GM23338 (cell line): ENCODE measurements at regions not wholly inside any gene's neighbourhood (a gene's known extent, or its start where the extent isn't known, plus 50 kb on each side); places are given as distances from the start of the nearest gene placed in this dataset. TPM values are rescaled to one million over a fixed set of nuclear protein-coding genes. Genes with fewer than 3 reads are reported as not detected.
"Not testable (repeated sequence)": the region's sequence is repeated elsewhere in the genome, so short reads cannot be mapped to it uniquely, and the experiment has no call there.

ENCODE experiments used
- ATAC-seq: fragments of 200-7000 bp; cut with Tn5 transposase; 3 replicates; pipeline ENCODE4 v1.9.1; 2020
- DNase-seq: peaks from one replicate; pipeline ENCODE4 v3.0.0-alpha.2; 2015; ENCODE audit warnings: low spot score
- H2AFZ ChIP-seq: fragments of 200-600 bp; sonication (generic); 2 replicates; pipeline ENCODE4 v1.8.0; 2016; ENCODE audit warnings: antibody characterized with exemption, mild to moderate bottlenecking, moderate library complexity
- H3F3A ChIP-seq: fragments of 200-600 bp; sonication (generic); replicated peaks from 2 replicates; pipeline ENCODE4 v1.8.0; 2017; ENCODE audit warnings: antibody characterized with exemption, mixed run types, low read depth
- H3K27ac ChIP-seq: fragments of 200-600 bp; sonication (generic); 2 replicates; pipeline ENCODE4 v1.6.1; 2016; ENCODE audit warnings: low read depth
- H3K27me3 ChIP-seq: fragments of 200-600 bp; sonication (generic); 2 replicates; pipeline ENCODE4 v1.8.0; 2016; ENCODE audit warnings: mild to moderate bottlenecking, mixed run types, moderate library complexity; ENCODE audit not compliant: insufficient read depth
- H3K36me3 ChIP-seq: fragments of 200-600 bp; sonication (generic); 2 replicates; pipeline ENCODE4 v1.8.0; 2016; ENCODE audit warnings: mild to moderate bottlenecking; ENCODE audit not compliant: insufficient read depth
- H3K4me1 ChIP-seq: fragments of 200-600 bp; sonication (generic); 2 replicates; pipeline ENCODE4 v1.8.0; 2016; ENCODE audit warnings: mild to moderate bottlenecking, moderate library complexity; ENCODE audit not compliant: insufficient read depth
- H3K4me2 ChIP-seq: fragments of 200-600 bp; sonication (generic); 2 replicates; pipeline ENCODE4 v1.7.1; 2017; ENCODE audit warnings: mixed run types
- H3K4me3 ChIP-seq: fragments of 200-600 bp; sonication (generic); 2 replicates; pipeline ENCODE4 v1.6.1; 2016; ENCODE audit warnings: mixed run types
- H3K79me2 ChIP-seq: fragments of 200-600 bp; sonication (generic); replicated peaks from 2 replicates; pipeline ENCODE4 v1.8.0; 2017; ENCODE audit warnings: mild to moderate bottlenecking; ENCODE audit not compliant: insufficient read depth
- H3K9me2 ChIP-seq: fragments of 200-600 bp; sonication (generic); 2 replicates; pipeline ENCODE4 v1.8.0; 2017; ENCODE audit not compliant: insufficient read depth
- H4K20me1 ChIP-seq: fragments of 200-600 bp; sonication (generic); replicated peaks from 2 replicates; pipeline ENCODE4 v1.8.0; 2017; ENCODE audit warnings: mild to moderate bottlenecking; ENCODE audit not compliant: insufficient read depth
- H3K27ac Mint-ChIP-seq: 2 replicates; pipeline ENCODE4 v1.8.0; 2020; ENCODE audit warnings: inconsistent platforms, mild to moderate bottlenecking, moderate library complexity, mixed read lengths
- H3K27me3 Mint-ChIP-seq: 3 replicates; pipeline ENCODE4 v1.8.0; 2022; ENCODE audit warnings: low read depth, mild to moderate bottlenecking, moderate library complexity, mixed read lengths, inconsistent platforms; ENCODE audit not compliant: insufficient read depth, poor library complexity
- H3K36me3 Mint-ChIP-seq: 3 replicates; pipeline ENCODE4 v1.8.0; 2021; ENCODE audit warnings: low read depth, mild to moderate bottlenecking, inconsistent platforms, moderate library complexity, mixed read lengths
- H3K4me1 Mint-ChIP-seq: 3 replicates; pipeline ENCODE4 v1.8.0; 2020; ENCODE audit warnings: mild to moderate bottlenecking, inconsistent platforms, mixed read lengths
- H3K4me3 Mint-ChIP-seq: 3 replicates; pipeline ENCODE4 v1.8.0; 2021; ENCODE audit warnings: moderate library complexity, mild to moderate bottlenecking, inconsistent platforms, mixed read lengths
- H3K9me3 Mint-ChIP-seq: 3 replicates; pipeline ENCODE4 v1.8.0; 2020; ENCODE audit warnings: moderate library complexity, mild to moderate bottlenecking, inconsistent platforms, mixed read lengths
- small RNA-seq: library from RNA; depleted of rRNA; stranded (forward); fragments of <200 nt; gene quantifications from one replicate; pipeline ENCODE3, GENCODE V24; 2014; ENCODE audit warnings: low replicate concordance

DNA sequence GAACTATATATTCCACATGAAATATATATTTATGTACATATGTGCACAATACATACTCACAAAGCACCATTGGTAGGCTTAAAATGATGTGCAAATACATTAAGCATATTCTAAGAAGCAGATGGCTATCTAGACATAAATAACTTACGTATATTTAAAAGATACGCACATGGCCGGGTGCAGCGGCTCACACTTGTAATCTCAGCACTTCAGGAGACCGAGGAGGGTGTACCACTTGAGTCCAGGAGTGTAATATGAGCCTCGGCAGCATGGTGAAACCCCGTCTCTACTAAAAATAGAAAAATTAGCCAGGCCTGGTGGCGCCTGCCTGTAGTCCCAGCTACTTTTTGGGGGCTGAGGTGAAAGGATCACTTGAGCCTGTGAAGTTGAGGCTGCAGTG lies 189.9 kb downstream of the ANKRD36 start:
- H4K20me1 ChIP-seq, H3K27ac ChIP-seq, DNase-seq, H3K9me3 Mint-ChIP-seq, H2AFZ ChIP-seq, H3K9me2 ChIP-seq, H3K27me3 Mint-ChIP-seq, H3K36me3 ChIP-seq, H3K4me1 ChIP-seq, H3K27me3 ChIP-seq, H3K27ac Mint-ChIP-seq, H3K79me2 ChIP-seq, H3F3A ChIP-seq, H3K4me2 ChIP-seq, H3K36me3 Mint-ChIP-seq, H3K4me3 Mint-ChIP-seq, ATAC-seq, H3K4me3 ChIP-seq, H3K4me1 Mint-ChIP-seq: not testable (repeated sequence)

DNA sequence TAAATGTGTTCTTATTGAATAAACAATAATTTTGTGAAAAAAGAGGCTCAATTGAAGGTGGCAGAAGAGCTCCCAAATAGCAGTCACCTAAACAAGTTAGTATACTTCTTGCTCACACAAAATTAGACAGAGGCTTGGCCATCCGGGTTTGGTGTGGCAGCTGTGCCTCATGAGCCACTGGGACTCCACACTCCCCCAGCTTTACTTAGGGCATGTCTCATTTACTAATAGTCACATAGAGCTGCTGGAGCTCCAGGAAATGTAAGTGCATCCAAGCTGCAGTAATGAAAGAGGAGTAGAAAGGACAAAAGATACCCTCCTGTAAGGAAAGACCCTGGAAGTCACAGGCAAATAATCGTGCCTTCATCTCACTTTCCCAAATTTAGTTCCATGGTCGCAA lies 188.8 kb downstream of the ANKRD36 start:
- H3K36me3 Mint-ChIP-seq, H3K9me3 Mint-ChIP-seq, H3K27me3 Mint-ChIP-seq, ATAC-seq, H3K27ac Mint-ChIP-seq, H3K4me3 ChIP-seq, H3K4me3 Mint-ChIP-seq, H3K27ac ChIP-seq, H3K4me2 ChIP-seq, DNase-seq, H4K20me1 ChIP-seq, H2AFZ ChIP-seq, H3K36me3 ChIP-seq, H3K4me1 Mint-ChIP-seq, H3K4me1 ChIP-seq, H3K79me2 ChIP-seq, H3K27me3 ChIP-seq, H3F3A ChIP-seq, H3K9me2 ChIP-seq: not testable (repeated sequence)

Small RNA genes lying in the stretch of these regions (small RNA-seq; reads per million reads assigned to genes)
- gene IGKV1OR2-11 = not detected
- gene IGKV1OR2-6 = not detected
- not detected for gene IGKV1OR2-9
- gene IGKV2OR2-8 = not detected
- not detected for gene IGKV3OR2-5
